IPS-NIHi7 (cell line): ENCODE measurements at regions not wholly inside any gene's neighbourhood (a gene's known extent, or its start where the extent isn't known, plus 50 kb on each side); places are given as distances from the start of the nearest gene placed in this dataset.
"Not testable (repeated sequence)": the region's sequence is repeated elsewhere in the genome, so short reads cannot be mapped to it uniquely, and the experiment has no call there.

ENCODE experiments used
- DNase-seq: peaks from one replicate; pipeline ENCODE4 v3.0.0; 2012; ENCODE audit warnings: mixed read lengths; ENCODE audit errors: extremely low spot score

DNA sequence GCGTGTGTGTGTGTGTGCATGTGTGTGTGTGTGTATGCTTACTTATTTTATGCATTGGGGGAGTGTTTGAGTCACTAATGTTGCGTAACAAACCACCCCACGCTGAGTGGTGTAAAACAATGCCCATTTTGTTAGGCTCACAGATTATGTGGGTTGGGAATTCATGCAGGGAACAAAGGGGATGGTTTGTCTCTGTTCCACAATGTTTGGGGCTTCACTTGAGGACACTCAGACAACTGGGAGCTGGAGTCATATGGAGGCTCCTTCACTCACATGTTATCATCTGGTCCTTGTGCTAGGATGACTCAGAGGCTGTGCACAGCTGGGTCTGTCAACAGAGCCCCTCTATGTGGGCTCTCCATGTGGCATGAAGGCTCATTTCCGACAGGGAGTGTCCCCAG, 51.3 kb upstream of the LARGE1 start:
- peak; percentile 25 for DNase-seq

- DNase-seq, result no peak
These were observed 55.6 kb upstream of the LARGE1 start for GRCh38 chr22:33975841-33976240.

- DNase-seq, result no peak
These were observed 63.3 kb upstream of the LARGE1 start for GRCh38 chr22:33983558-33983957.

DNA sequence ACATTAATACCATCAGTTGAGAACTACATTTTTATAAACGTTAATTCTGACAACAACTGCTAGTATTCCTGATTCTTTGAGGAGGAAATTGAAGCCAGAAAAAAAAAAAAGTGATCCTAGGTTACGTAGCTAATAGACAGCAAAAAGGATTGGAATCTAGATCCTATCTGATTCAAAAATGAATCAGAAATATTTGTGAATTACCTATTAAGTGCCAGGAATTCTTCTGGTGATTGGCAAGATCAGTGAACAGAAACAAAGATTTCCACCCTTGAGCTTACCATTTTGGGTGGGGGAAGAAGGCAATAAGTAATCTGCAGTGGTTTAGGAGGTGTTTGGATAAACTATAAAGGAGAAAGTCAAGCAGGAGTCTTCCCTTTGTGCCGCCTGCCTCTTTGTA, 63.9 kb upstream of the LARGE1 start:
- no peak for DNase-seq

DNA sequence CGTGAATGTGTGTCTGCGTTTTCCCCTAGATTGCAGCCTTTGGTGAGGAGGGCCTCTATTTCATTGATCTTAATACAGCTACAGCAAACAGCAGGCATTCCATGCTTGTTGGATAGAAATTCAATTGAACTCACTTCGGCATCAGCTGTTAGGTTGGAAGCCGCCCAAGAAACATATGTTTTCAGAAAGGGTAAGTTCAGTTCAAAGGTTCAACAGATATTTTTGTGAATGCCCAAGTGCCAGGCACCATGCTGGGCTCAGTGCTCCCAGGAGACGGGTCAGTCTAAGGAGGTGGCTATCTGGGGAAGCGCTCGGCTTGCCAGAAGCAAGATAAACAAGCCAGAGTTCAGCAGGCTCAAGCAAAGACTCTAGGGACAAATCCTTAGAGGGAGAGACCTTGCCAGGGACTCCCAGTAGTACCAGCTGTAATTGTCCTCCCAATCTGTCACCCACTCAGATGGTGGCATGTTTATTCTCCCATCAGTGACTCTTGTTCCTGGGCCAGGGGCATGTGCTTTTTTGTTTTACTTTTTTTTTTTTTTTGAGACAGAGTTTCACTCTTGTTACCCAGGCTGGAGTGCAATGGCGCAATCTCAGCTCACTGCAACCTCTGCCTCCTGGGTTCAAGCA, 64.5 kb upstream of the LARGE1 start:
- DNase-seq, result no peak

DNA sequence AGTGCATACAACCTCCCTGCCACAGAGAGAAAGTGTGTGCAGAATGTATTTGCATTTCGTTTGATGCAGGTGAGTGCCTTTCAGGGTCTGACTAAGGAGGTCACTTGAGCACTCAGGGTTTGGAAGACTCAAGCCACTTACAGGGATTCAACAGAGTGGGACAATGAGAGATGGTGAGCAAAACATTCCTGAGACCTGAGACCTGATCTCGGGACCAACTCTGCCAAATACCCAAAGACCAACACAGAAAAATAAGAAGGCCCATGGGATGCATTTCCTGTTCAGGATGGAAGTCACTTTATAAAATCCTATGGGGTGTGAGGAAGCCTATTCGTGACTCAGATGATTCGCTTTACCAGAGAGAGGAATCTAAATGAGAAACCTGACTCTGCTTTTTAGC, 65.2 kb upstream of the LARGE1 start:
- no peak for DNase-seq

GRCh38 chr22:33986167-33986771, 66.0 kb upstream of the LARGE1 start:
- no peak for DNase-seq

DNA sequence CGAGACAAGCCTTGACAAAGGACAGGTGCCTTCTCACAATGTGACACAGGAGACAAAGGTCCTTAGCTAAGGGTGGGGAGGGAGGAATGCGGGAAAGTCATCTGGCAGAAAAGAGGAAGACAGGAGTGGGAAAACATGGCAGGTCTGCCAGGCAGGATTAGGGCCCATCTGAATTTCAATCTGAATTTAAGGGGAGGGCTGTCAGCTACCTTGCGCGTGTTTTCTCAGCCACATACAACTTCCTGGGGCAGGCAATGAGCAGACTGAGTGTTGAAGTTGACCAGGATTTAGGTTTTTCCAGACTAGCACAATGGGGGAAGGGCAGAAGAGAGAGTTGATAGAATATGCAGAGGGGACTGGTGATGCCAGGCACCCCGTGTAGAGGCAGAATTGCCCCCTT, 66.7 kb upstream of the LARGE1 start:
- no peak for DNase-seq

GRCh38 chr22:33989263-33989662, 69.0 kb upstream of the LARGE1 start:
- not testable (repeated sequence) for DNase-seq

- no peak for DNase-seq
These were observed 71.3 kb upstream of the LARGE1 start for GRCh38 chr22:33991620-33992019.

DNA sequence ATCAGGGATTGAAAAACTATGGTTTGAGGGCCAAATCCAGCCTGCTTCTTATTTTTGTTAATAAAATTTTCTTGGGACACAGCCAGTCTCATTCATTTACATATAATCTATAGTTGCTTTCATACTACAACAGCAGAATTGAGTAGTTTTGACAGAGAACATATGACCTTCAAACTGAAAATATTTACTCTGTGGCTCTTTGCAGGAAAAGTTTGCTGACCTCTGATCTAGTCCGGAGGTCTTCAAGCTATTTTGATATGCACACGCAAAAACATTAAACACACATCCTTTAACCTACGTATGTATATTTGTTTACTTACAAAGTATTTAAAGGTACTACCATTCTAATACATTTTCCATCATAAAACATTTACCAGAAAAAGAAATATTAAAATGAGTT, 76.5 kb upstream of the LARGE1 start:
- DNase-seq, result no peak

DNA sequence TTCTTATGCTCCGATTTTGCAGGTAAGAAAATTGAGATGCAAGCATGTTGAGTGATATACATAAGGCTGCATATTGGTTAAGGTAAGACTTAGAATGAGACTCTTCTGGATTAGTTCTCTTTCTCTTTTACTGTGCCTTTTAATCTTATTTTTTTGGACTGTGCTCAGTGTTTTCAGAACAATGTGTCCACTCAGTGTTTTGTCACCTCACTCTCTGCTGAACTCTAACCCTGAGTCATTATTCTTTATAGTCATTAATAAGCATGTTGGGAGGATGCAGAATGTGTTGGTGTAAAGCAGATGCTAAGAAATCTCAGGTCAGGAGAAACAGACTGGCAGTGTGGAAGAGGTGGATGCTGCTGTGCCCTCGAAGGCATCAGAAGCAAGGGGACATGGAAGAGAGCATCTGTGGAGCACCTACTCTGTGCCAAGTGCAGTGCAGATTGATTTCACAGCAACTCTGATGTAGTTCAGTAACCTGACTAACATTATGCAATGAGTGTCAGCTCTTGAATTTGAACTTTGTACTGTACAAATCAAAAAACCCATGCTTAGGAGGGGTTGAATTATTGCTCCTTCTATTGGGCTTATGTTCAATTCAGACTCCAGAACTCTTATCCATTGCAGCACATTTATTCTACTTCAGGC, 80.7 kb upstream of the LARGE1 start:
- no peak for DNase-seq

DNA sequence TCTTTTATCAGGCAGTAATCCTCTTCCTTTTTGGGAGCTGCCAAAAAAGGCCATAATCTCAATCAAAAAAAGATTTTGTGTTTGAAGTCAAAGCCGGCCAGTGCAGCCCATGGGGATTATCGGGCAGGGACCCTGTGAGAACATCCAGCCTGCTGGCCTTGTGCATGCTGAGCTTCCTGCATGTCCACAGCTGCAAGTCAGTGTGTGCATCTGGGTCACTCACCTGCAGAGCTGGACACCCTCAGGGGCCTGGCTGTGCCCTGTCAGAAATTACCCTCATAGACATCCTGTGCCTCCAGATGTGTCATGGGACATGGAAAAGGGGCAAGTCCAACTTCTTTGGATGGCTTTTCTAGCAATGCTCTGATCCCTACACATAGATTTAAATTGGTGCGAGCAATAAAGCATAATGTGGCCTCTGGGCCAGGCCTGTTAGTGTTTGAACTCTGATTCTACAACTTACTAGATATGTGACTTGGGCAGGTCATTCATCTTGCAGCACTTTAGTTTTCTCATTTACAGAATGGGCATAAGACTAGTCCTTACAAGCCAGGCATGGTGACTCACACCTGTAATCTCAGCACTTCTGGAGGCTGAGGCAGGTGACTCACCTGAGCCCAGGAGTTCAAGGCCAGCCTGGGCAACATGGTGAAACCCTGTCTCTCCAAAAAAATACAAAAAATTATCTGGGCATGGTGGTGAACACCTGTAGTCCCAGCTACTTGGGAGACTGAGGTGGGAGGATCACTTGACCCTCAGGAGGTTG, 81.6 kb upstream of the LARGE1 start:
- no peak for DNase-seq

DNA sequence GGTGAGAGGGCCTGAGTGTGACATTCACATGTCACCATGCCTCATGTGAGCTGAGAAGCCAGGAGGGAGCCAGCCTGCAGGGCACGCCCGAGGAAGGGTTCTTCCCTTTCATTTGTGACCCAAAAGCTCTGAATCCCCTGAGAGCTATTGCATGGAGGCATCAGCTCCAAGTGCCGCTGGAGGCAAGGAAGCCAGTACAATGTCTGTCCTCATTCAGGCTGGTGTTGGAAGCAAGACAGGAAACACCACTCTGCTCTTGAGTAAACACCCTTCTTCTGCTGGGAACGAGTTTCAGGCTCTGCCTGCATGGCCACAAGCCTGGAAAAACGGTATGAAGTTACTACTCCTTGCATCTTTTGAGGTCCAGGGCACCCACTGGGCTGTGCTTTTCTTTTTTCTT, 83.8 kb upstream of the LARGE1 start:
- DNase-seq, result no peak

- no peak for DNase-seq
These were observed 90.0 kb upstream of the LARGE1 start for GRCh38 chr22:34010259-34010658.

DNA sequence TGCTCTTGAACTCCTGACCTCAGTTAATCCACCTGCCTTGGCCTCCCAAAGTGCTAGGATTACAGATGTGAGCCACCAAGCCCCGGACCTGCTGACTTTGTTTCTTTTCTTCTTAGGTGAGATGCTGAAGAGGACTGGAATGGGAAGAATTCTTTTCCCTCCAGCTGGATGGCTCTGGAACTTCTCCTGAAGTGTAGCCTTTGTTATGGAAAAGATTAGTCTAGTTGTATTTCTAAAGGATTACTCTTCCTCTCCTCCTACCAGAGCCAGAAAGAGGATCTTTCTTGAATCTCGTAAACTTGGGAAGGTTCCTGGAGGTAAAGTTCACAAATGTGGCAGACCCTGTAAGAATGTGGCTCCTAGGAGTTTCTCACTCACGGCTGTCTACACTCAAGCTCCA, 95.4 kb upstream of the LARGE1 start:
- DNase-seq, result no peak

DNA sequence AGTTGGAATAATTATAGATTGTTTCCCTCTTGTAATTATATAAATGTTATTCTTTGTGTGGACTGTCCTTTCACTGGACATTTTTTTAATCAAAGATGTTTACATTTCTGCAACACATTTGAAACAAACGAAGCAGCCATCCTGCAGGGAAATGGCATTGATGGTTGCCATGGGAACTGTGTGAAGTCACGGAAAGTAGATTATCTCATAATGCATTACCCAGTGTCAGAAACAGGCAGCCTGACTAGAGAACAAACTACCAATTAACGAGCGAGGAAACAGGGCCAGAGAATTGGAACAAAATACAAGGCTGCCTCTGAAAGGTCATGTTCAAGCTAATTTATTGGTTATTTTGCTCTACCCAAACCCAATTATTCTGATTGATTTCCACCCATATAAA, 96.9 kb upstream of the LARGE1 start:
- no peak for DNase-seq

DNA sequence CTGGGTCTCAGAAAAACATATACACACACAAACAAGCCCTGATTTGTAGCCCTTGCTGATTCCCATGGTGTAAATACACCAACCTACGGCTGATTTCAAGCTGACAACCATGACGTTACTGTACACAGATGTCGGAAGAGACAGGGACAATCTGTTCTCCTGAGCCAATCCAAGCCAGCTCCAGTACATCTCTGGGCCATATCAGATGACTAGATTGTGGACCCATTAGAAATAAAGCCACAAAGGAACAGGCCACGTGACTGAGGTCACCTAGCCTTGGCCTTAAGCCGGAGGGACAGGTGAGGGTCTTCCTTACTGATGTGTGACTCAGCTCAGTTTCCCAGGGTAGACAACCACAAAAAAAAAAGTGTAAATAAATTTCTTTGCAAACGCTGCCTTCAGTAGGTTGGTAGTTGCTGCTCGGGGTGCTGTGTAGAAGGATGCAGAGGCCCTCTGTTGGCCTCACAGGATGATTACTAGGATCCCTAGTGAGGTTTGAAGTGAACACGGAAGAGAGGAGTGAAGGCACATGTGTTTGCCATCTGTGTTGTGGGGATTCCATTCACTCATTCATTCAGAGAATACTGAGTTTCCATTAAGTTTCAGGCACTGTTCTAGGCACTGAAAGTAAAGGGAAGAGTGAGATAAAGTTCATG, 99.0 kb upstream of the LARGE1 start:
- peak; percentile 30 for DNase-seq

DNA sequence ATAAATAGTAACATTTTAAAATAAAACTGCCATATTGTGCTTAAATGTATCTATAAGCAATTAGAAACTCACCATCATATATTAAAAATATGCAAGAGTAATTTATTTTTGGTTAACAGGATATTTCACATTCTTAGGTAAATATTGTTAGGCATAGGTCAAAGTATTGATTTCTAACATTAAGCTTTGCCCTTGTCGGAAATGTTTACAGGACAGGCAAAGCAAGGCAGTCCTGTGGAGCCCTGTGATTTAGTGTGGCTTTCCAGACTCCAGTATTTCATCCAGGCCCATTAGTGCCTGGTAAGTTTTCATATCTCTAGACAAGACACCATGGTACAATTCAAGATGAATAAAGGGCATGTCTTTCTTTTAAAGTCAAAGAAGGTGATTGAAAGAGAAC, 114.9 kb upstream of the LARGE1 start:
- DNase-seq, result no peak

GRCh38 chr22:34036931-34037330, 116.7 kb upstream of the LARGE1 start:
- peak; percentile 49 for DNase-seq

DNA sequence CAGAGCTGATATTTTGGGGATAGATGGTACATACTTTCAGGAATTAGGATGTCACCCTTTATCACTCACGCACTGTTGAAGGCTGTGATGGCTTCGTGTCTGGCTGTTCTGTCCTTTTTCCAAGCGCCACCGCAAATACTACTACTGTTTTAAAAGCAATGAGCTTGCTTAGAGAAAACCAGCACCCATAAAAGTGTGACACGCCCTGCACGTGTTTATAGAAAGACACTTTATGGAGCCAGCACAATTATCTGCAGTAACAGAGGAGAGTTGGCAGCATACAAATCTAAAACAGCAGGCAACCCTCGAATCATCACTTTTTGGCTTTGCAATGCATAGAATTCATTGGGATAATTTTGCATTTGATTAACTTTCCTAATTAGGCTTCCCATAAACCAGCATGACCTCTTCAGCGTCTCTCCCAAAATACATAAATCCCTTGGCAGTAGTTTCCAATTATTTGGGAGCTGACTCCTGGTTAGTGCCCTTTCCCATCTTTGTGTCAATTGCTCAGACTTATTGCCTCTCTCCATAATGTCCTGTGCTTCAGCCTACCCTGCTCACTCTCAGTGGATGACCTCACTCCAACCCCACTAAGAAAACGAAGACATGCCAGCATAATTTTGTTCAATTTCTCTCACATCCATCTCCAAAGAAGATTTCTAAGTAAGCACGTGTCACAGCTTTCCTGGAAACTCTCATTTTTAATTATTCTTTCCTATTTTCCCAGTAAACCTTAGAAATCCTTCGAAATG, 118.7 kb upstream of the LARGE1 start:
- no peak for DNase-seq
